ENCODE measurements at regions not wholly inside any gene's neighbourhood (a gene's known extent, or its start where the extent isn't known, plus 50 kb on each side); places are given as distances from the start of the nearest gene placed in this dataset.

GRCh38 chr11:119804698-119805097 is 75.7 kb upstream of the NECTIN1 start:
- TF ChIP-seq CTCF (IDR thresholded peaks at IDR 0.05) (no peak), POLR2A (IDR thresholded peaks at IDR 0.05; ENCODE audit: low read depth) (no peak), EP300 (IDR thresholded peaks at IDR 0.05) (no peak)
